SK-N-SH treated with all-trans-retinoic acid at 6 μM for 48 hours (cell line): ENCODE measurements at regions not wholly inside any gene's neighbourhood (a gene's known extent, or its start where the extent isn't known, plus 50 kb on each side); places are given as distances from the start of the nearest gene placed in this dataset.

ENCODE experiments used
- ESRRG ChIP-seq: fragments of 250-450 bp; sonication (Bioruptor Pico); IDR thresholded peaks from 2 replicates; pipeline ENCODE4 v1.6.1; 2021; ENCODE audit warnings: mild to moderate bottlenecking
- ZNF565 ChIP-seq: fragments of 450-650 bp; formaldehyde crosslinking; conservative IDR thresholded peaks from 2 replicates; pipeline ENCODE4 v1.5.0; 2020; ENCODE audit warnings: low read depth, mild to moderate bottlenecking, moderate library complexity
- TF ChIP-seq, protein P1 (sequence below): fragments of 250-450 bp; sonication (Bioruptor Pico); IDR thresholded peaks from 2 replicates; pipeline ENCODE4 v1.5.1; 2020; ENCODE audit warnings: low read depth, mild to moderate bottlenecking, moderate library complexity

DNA sequence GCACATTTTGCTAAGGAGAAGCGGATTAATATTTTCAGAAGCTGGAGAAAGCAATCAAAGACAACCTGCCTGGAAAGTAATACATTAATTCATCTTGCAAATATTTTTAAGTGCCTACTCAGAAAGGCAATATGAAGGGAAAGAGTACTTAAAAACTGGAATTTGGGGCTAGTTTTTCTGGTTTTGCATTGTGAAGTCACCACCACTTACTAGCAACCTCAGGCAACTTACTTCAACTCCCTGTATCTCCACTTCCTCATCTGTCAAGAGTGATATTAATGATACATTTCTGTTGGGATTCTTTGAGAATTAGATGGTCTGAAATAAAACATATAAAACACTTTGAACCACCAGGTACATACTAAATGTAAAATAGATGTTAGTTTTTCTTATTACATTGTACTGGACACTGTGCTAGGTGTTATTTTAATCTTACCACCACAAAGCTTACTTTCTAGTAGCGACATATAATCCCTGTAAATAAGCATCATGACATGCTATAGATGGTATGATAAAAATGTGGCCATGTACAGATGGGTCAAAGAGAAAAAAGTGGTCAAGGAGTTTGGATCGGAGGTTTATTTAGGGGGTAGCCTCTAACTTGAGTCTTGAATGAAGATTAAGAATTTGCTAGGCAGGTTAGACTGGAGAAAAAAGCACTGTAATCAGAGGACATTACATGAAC is 101.2 kb downstream of the SPRY2 start:
- TF ChIP-seq ZNF565 (CRISPR knock-in tag): no peak
- TF ChIP-seq, protein P1, sequence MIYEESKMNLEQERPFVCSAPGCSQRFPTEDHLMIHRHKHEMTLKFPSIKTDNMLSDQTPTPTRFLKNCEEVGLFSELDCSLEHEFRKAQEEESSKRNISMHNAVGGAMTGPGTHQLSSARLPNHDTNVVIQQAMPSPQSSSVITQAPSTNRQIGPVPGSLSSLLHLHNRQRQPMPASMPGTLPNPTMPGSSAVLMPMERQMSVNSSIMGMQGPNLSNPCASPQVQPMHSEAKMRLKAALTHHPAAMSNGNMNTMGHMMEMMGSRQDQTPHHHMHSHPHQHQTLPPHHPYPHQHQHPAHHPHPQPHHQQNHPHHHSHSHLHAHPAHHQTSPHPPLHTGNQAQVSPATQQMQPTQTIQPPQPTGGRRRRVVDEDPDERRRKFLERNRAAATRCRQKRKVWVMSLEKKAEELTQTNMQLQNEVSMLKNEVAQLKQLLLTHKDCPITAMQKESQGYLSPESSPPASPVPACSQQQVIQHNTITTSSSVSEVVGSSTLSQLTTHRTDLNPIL (CRISPR knock-in tag): no peak
- TF ChIP-seq ESRRG: no peak
